Suprapubic skin (tissue), 4 donors: ENCODE measurements at regions not wholly inside any gene's neighbourhood (a gene's known extent, or its start where the extent isn't known, plus 50 kb on each side); places are given as distances from the start of the nearest gene placed in this dataset.

Experiments
- CTCF ChIP-seq, 2 donors: fragments of 200-600 bp in 1 of 2; fragments of 450-650 bp in 1 of 2; sonication (generic) in 1 of 2; IDR thresholded peaks; one replicate each; pipeline ENCODE4 v1.5.1; 2016 to 2019; ENCODE audit warnings: antibody characterized with exemption in 2 of 2, mild to moderate bottlenecking in 1 of 2, moderate library complexity in 1 of 2
- EP300 ChIP-seq: sonication (generic); formaldehyde crosslinking; IDR thresholded peaks from one replicate; pipeline ENCODE4 v1.6.1; 2017; ENCODE audit warnings: antibody characterized with exemption
- POLR2A ChIP-seq, 2 donors: fragments of 450-650 bp; IDR thresholded peaks; one replicate each; pipeline ENCODE4 v1.6.1; 2017; ENCODE audit warnings: antibody characterized with exemption in 2 of 2, mild to moderate bottlenecking in 2 of 2, moderate library complexity in 2 of 2
- POLR2AphosphoS5 ChIP-seq, 3 donors: sonication (generic); formaldehyde crosslinking; IDR thresholded peaks; one replicate each; pipeline ENCODE4 v1.6.1; 2017; ENCODE audit warnings: antibody characterized with exemption in 3 of 3

- TF ChIP-seq POLR2AphosphoS5 (IDR thresholded peaks at IDR 0.05) (no peak), CTCF (IDR thresholded peaks at IDR 0.05) (no peak), POLR2A (IDR thresholded peaks at IDR 0.05) (no peak), EP300 (no peak)
Observed at GRCh38 chr15:93250209-93250608, 161.2 kb upstream of the RGMA start.
